CD4-positive, alpha-beta memory T cell (primary cell): ENCODE measurements at regions not wholly inside any gene's neighbourhood (a gene's known extent, or its start where the extent isn't known, plus 50 kb on each side); places are given as distances from the start of the nearest gene placed in this dataset.

Experiments
- CTCF ChIA-PET: fragments of 350-600 bp; sonication (Branson Sonifier 250); formaldehyde crosslinking; loops from one replicate; lab custom pipeline; 2021; ENCODE audit warnings: inconsistent platforms; ENCODE audit not compliant: partially characterized antibody; lab: Charles Lee
- POLR2A ChIA-PET: fragments of 350-600 bp; sonication (Branson Sonifier 250); formaldehyde crosslinking; loops from one replicate; lab custom pipeline; 2021; ENCODE audit not compliant: partially characterized antibody; lab: Charles Lee
- DNase-seq, 5 donors: peaks; one replicate each; pipeline versions ENCODE4 v3.0.0 to v3.0.0-alpha.2; 2020 to 2022; ENCODE audit warnings: mixed read lengths in 1 of 5
- H3K27ac ChIP-seq: one replicate; pipeline ENCODE4 v1.7.0; 2013; ENCODE audit warnings: low read depth, low read length
- H3K27me3 ChIP-seq: 2 replicates; pipeline ENCODE4 v1.7.0; 2013; ENCODE audit warnings: mild to moderate bottlenecking, low read length, moderate library complexity; ENCODE audit not compliant: insufficient read depth
- H3K36me3 ChIP-seq: 2 replicates; pipeline ENCODE4 v1.7.0; 2013; ENCODE audit warnings: mild to moderate bottlenecking, low read length, moderate library complexity; ENCODE audit not compliant: insufficient read depth
- H3K4me1 ChIP-seq: 2 replicates; pipeline ENCODE4 v1.7.0; 2013; ENCODE audit warnings: mild to moderate bottlenecking, low read length, moderate library complexity; ENCODE audit not compliant: insufficient read depth
- H3K4me3 ChIP-seq, 2 donors: one replicate each; pipeline ENCODE4 v1.7.0; 2013; ENCODE audit warnings: low read length in 2 of 2, mild to moderate bottlenecking in 1 of 2
- H3K9me3 ChIP-seq, 2 donors: one replicate each; pipeline ENCODE4 v1.7.0; 2013; ENCODE audit warnings: low read length in 2 of 2, control low read depth in 1 of 2; ENCODE audit not compliant: control insufficient read depth in 1 of 2
- H3K27ac Mint-ChIP-seq, 7 donors: one replicate each; pipeline ENCODE4 v1.8.0; 2020 to 2021; ENCODE audit warnings: mixed read lengths in 7 of 7, mild to moderate bottlenecking in 6 of 7, inconsistent platforms in 3 of 7, moderate library complexity in 3 of 7
- H3K27me3 Mint-ChIP-seq, 2 donors: one replicate each; pipeline ENCODE4 v1.8.0; 2020 to 2021; ENCODE audit warnings: mixed read lengths in 2 of 2
- H3K36me3 Mint-ChIP-seq, 2 donors: one replicate each; pipeline ENCODE4 v1.8.0; 2020 to 2021; ENCODE audit warnings: mixed read lengths in 2 of 2, inconsistent platforms in 1 of 2, mild to moderate bottlenecking in 1 of 2
- H3K4me1 Mint-ChIP-seq, 4 donors: one replicate each; pipeline ENCODE4 v1.8.0; 2020 to 2021; ENCODE audit warnings: mixed read lengths in 4 of 4, mild to moderate bottlenecking in 1 of 4
- H3K4me3 Mint-ChIP-seq, 8 donors: one replicate each; pipeline ENCODE4 v1.8.0; 2020 to 2021; ENCODE audit warnings: mixed read lengths in 8 of 8, mild to moderate bottlenecking in 7 of 8, moderate library complexity in 6 of 8, inconsistent platforms in 3 of 8
- H3K9me3 Mint-ChIP-seq, 8 donors: one replicate each; pipeline ENCODE4 v1.8.0; 2020 to 2021; ENCODE audit warnings: mixed read lengths in 8 of 8, mild to moderate bottlenecking in 5 of 8, inconsistent platforms in 3 of 8, moderate library complexity in 1 of 8
- intact Hi-C: fragments of 100-400 bp; cut with micrococcal nuclease; formaldehyde crosslinking; loops from one replicate; pipeline ENCODE4 v1.15.1; 2023

DNA sequence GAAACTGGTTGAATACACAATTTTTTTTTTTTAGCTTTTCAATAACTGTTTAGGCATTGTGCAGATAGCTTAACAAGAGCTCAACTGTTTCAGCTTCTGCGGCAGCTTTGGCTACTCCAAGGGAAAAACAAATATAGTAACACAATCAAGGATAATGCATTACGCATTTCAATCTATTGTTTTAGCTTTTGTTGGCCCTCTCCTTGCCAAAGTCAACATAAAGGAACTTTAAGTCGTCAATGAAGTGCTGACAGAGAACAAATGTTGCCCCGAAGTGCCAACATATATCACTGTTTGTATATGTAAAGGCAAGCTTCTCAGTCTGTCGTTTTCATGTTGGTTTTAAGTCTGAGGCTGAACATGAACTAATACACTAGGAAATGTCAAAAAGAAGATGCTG lies 1087.4 kb upstream of the FLRT2 start:
- H3K9me3 ChIP-seq, result no peaks in the 10 kb centered on the region
- Mint-ChIP-seq H3K27me3 (no peaks in the 10 kb centered on the region), H3K36me3 (no peaks in the 10 kb centered on the region), H3K27ac (no peak overlapping the region), H3K4me1 (no peaks in the 10 kb centered on the region), H3K9me3 (peaks cover 0 to 17% (median 8%) of the 10 kb centered on the region in 8 donors), H3K4me3 (no peak overlapping the region)
- POLR2A ChIA-PET, result no interaction called here
- H3K27me3 ChIP-seq, result no peaks in the 10 kb centered on the region
- H3K4me3 ChIP-seq, result no peak overlapping the region
- H3K36me3 ChIP-seq, result no peaks in the 10 kb centered on the region
- DNase-seq, result no peak
- intact Hi-C loops, result no loop called here
- no peaks in the 10 kb centered on the region for H3K4me1 ChIP-seq
- CTCF ChIA-PET, result no interaction called here
- no peak overlapping the region for H3K27ac ChIP-seq

GRCh38 chr14:84445486-84445885 lies 1084.5 kb upstream of the FLRT2 start:
- ChIA-PET CTCF (no interaction called here), POLR2A (no interaction called here)
- Histone ChIP-seq H3K27ac (no peak overlapping the region), H3K27me3 (no peaks in the 10 kb centered on the region), H3K4me1 (no peaks in the 10 kb centered on the region), H3K36me3 (no peaks in the 10 kb centered on the region), H3K9me3 (no peaks in the 10 kb centered on the region), H3K4me3 (no peak overlapping the region)
- no peak overlapping the region for H3K4me3 Mint-ChIP-seq
- peaks cover 0 to 17% (median 6%) of the 10 kb centered on the region in 8 donors for H3K9me3 Mint-ChIP-seq
- DNase-seq, result no peak
- H3K36me3 Mint-ChIP-seq, result no peaks in the 10 kb centered on the region
- intact Hi-C loops, result no loop called here
- no peaks in the 10 kb centered on the region for H3K4me1 Mint-ChIP-seq
- H3K27ac Mint-ChIP-seq, result no peak overlapping the region
- H3K27me3 Mint-ChIP-seq, result no peaks in the 10 kb centered on the region

DNA sequence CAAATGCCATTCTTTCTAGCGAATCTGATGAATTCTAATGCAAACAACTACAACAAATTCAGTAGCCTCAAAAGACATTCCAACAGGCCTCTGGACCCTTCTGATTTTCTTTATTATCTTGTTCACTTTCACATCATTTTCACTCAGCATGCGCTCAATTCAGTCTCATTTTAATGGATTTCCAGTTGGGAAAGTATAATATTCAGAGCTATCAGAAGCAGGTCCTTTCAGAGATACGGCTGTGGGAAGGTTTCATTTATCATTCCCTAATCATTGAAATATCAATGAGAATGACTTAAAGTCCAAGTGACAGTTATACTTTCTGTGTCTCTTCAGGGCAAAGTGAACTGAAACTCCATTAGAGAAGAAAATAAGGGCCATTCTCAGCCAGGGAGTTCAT lies 1083.7 kb upstream of the FLRT2 start:
- no peaks in the 10 kb centered on the region for H3K36me3 Mint-ChIP-seq
- POLR2A ChIA-PET, result no interaction called here
- no peak overlapping the region for H3K4me3 ChIP-seq
- DNase-seq, result no peak
- H3K4me3 Mint-ChIP-seq, result no peak overlapping the region
- no peaks in the 10 kb centered on the region for H3K27me3 ChIP-seq
- no peak overlapping the region for H3K27ac Mint-ChIP-seq
- CTCF ChIA-PET, result no interaction called here
- H3K36me3 ChIP-seq, result no peaks in the 10 kb centered on the region
- H3K4me1 ChIP-seq, result no peaks in the 10 kb centered on the region
- H3K27me3 Mint-ChIP-seq, result no peaks in the 10 kb centered on the region
- peaks cover 3 to 17% (median 6%) of the 10 kb centered on the region in 8 donors for H3K9me3 Mint-ChIP-seq
- no peaks in the 10 kb centered on the region for H3K4me1 Mint-ChIP-seq
- no peak overlapping the region for H3K27ac ChIP-seq
- no peaks in the 10 kb centered on the region for H3K9me3 ChIP-seq
- intact Hi-C loops, result no loop called here

DNA sequence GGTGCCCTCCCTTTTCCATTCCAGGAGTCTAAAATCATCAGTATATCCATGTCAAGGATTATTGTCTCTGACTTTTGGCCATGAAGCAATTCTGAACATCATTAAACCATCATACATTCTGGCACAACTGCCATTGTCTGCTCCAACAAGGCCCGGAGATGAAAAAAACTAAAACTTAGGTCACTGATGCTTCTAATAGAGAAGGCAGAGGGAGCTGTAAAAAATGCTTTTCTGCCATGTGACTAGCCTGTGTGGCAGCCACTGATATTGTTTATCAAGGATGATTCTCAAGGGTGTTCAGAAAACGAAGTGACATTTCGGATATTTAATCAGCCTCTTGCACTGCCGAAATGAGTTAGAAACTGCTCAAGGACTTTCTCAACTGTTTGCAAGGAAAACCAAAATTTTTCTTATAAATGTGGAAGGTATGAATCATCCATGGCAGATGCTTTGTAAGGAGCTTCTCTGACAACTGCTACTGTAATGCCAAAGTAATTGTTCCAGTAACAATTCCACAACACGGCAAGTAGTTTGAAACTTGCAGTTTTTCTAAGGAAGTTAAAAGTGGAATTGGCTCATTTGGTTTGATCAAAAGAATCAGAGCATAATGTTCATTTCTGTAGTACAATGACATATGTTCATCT lies 1076.5 kb upstream of the FLRT2 start:
- intact Hi-C loops, result no loop called here
- Histone ChIP-seq H3K4me1 (no peaks in the 10 kb centered on the region), H3K4me3 (no peak overlapping the region), H3K27ac (no peak overlapping the region), H3K27me3 (no peaks in the 10 kb centered on the region), H3K36me3 (no peaks in the 10 kb centered on the region), H3K9me3 (no peaks in the 10 kb centered on the region)
- DNase-seq, result no peak
- Mint-ChIP-seq H3K27ac (no peak overlapping the region), H3K27me3 (no peaks in the 10 kb centered on the region), H3K4me1 (no peaks in the 10 kb centered on the region), H3K36me3 (no peaks in the 10 kb centered on the region), H3K9me3 (peaks cover 0 to 9% (median 4%) of the 10 kb centered on the region in 8 donors), H3K4me3 (no peak overlapping the region)
- CTCF ChIA-PET, result no interaction called here
- POLR2A ChIA-PET, result no interaction called here

DNA sequence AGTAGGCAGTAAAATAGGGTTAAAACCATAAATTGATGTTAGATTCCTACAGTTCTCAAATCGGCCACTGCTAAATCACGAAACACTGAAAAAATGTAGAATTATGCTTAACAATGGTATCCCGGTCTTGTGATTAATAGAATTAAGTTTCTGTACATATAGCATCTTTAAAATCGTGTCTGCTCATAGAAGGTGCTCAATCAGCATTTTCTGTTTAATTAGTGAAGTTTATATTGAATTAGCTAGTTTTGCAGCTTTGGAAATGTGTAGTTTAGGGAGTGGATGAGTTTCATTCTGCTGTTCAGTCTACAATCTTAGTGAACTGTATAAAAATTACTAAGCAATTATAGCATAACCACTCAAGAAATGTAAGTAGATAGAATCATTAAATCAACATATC lies 1075.8 kb upstream of the FLRT2 start:
- no peaks in the 10 kb centered on the region for H3K27me3 Mint-ChIP-seq
- Histone ChIP-seq H3K4me3 (no peak overlapping the region), H3K27me3 (no peaks in the 10 kb centered on the region), H3K27ac (no peak overlapping the region), H3K4me1 (no peaks in the 10 kb centered on the region), H3K36me3 (no peaks in the 10 kb centered on the region), H3K9me3 (no peaks in the 10 kb centered on the region)
- no peaks in the 10 kb centered on the region for H3K4me1 Mint-ChIP-seq
- CTCF ChIA-PET, result no interaction called here
- no peak overlapping the region for H3K4me3 Mint-ChIP-seq
- DNase-seq, result no peak
- POLR2A ChIA-PET, result no interaction called here
- no peak overlapping the region for H3K27ac Mint-ChIP-seq
- no peaks in the 10 kb centered on the region for H3K36me3 Mint-ChIP-seq
- intact Hi-C loops, result no loop called here
- H3K9me3 Mint-ChIP-seq, result peaks cover 0 to 9% (median 4%) of the 10 kb centered on the region in 8 donors

DNA sequence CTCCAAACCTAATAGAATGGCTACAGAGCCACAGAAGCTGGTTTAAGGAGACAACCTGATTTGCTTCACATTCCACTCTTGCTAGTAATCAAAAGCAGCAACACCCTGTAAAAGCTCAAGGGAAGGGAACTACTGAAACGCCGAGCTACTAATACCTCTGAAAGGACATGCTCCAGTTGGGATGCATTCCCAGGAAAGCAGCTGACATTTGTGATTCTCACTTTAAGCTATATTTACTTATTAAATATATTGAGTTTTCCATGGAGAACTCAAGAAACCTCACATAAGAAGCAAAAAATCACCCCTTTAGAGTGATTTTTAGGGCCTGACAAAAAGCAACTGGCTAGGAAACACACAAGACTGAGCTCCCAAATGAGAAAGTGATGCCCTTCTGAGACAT lies 1073.0 kb upstream of the FLRT2 start:
- Histone ChIP-seq H3K27ac (no peak overlapping the region), H3K9me3 (no peaks in the 10 kb centered on the region), H3K4me3 (no peak overlapping the region), H3K36me3 (no peaks in the 10 kb centered on the region), H3K4me1 (no peaks in the 10 kb centered on the region), H3K27me3 (no peaks in the 10 kb centered on the region)
- H3K27ac Mint-ChIP-seq, result no peak overlapping the region
- H3K27me3 Mint-ChIP-seq, result no peaks in the 10 kb centered on the region
- no peaks in the 10 kb centered on the region for H3K36me3 Mint-ChIP-seq
- CTCF ChIA-PET, result no interaction called here
- no peaks in the 10 kb centered on the region for H3K4me1 Mint-ChIP-seq
- no peak overlapping the region for H3K4me3 Mint-ChIP-seq
- H3K9me3 Mint-ChIP-seq, result peaks cover 0 to 11% (median 2%) of the 10 kb centered on the region in 8 donors
- intact Hi-C loops, result no loop called here
- DNase-seq, result no peak
- POLR2A ChIA-PET, result no interaction called here

GRCh38 chr14:84458881-84459280 lies 1071.1 kb upstream of the FLRT2 start:
- Mint-ChIP-seq H3K4me1 (no peaks in the 10 kb centered on the region), H3K4me3 (no peak overlapping the region), H3K9me3 (peaks cover 0 to 10% (median 4%) of the 10 kb centered on the region in 8 donors), H3K36me3 (no peaks in the 10 kb centered on the region), H3K27ac (no peak overlapping the region), H3K27me3 (no peaks in the 10 kb centered on the region)
- no peak overlapping the region for H3K27ac ChIP-seq
- ChIA-PET POLR2A (no interaction called here), CTCF (no interaction called here)
- no peaks in the 10 kb centered on the region for H3K4me1 ChIP-seq
- DNase-seq, result no peak
- no peaks in the 10 kb centered on the region for H3K36me3 ChIP-seq
- H3K27me3 ChIP-seq, result no peaks in the 10 kb centered on the region
- no peaks in the 10 kb centered on the region for H3K9me3 ChIP-seq
- H3K4me3 ChIP-seq, result no peak overlapping the region
- intact Hi-C loops, result no loop called here

GRCh38 chr14:84465880-84466279 lies 1064.1 kb upstream of the FLRT2 start:
- no peak for DNase-seq
- Mint-ChIP-seq H3K4me3 (no peak overlapping the region), H3K4me1 (no peaks in the 10 kb centered on the region), H3K27me3 (no peaks in the 10 kb centered on the region), H3K9me3 (peaks cover 0 to 21% (median 8%) of the 10 kb centered on the region in 8 donors), H3K36me3 (no peaks in the 10 kb centered on the region), H3K27ac (no peak overlapping the region)
- Histone ChIP-seq H3K9me3 (no peaks in the 10 kb centered on the region), H3K27ac (no peak overlapping the region), H3K4me3 (no peak overlapping the region), H3K27me3 (no peaks in the 10 kb centered on the region), H3K4me1 (no peaks in the 10 kb centered on the region), H3K36me3 (no peaks in the 10 kb centered on the region)
- ChIA-PET POLR2A (no interaction called here), CTCF (no interaction called here)
- intact Hi-C loops, result no loop called here
